Astrocyte (in vitro differentiated cells and primary cell): ENCODE measurements at regions not wholly inside any gene's neighbourhood (a gene's known extent, or its start where the extent isn't known, plus 50 kb on each side); places are given as distances from the start of the nearest gene placed in this dataset.

Source experiments
- CTCF ChIP-seq: IDR thresholded peaks from 2 replicates; pipeline ENCODE4 v1.5.1; 2011; ENCODE audit warnings: low read depth, mild to moderate bottlenecking, inconsistent platforms, low read length, moderate library complexity; ENCODE audit not compliant: insufficient read depth
- EZH2 ChIP-seq: IDR thresholded peaks from 2 replicates; pipeline ENCODE4 v1.6.1; 2012; ENCODE audit warnings: mild to moderate bottlenecking, low read length, inconsistent platforms; ENCODE audit not compliant: insufficient read depth

DNA sequence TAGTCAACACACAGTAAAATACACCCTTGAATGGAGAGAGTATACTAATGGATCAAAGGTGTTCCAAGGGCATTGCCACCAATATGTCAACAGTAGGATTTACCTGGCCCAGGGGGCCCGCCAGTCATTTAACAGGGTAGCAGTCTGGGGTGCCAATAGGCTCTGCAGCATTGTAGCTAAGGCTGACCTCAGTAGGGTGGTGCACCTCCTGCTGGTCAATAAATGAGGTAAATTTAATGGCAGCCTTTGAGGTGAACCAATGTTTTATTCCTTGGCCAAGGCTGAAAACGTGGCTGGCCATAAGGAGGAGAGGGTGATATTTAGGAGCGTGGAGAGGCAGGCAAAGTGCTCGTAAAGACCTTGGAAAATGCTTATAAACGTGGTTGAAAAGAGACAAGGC is 147.2 kb downstream of the RPS12 start:
- TF ChIP-seq CTCF (no peak), EZH2 (no peak)
